ENCODE measurements at regions not wholly inside any gene's neighbourhood (a gene's known extent, or its start where the extent isn't known, plus 50 kb on each side); places are given as distances from the start of the nearest gene placed in this dataset.

DNA sequence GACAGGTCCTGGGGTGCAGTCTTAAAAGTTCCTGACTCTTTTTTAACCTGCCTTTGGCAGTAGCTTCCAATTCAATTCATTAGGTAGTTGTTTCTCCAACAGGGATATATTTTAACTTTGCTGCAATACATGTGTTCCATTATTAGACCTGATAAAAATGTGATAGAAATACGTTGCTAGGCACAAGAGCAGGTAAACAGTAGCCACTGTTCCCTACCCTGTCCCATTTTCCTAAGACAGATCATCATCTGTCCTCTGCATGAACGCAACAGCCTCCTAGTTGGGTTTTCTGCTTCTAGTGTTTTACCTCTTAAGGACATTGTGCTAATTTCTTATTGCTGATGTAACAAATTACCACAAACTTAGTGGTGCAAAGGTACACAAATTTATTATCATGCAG lies 156.8 kb downstream of the SNAPC1 start:
- no peak overlapping the region for H3K27ac ChIP-seq
- TF ChIP-seq, protein P1, sequence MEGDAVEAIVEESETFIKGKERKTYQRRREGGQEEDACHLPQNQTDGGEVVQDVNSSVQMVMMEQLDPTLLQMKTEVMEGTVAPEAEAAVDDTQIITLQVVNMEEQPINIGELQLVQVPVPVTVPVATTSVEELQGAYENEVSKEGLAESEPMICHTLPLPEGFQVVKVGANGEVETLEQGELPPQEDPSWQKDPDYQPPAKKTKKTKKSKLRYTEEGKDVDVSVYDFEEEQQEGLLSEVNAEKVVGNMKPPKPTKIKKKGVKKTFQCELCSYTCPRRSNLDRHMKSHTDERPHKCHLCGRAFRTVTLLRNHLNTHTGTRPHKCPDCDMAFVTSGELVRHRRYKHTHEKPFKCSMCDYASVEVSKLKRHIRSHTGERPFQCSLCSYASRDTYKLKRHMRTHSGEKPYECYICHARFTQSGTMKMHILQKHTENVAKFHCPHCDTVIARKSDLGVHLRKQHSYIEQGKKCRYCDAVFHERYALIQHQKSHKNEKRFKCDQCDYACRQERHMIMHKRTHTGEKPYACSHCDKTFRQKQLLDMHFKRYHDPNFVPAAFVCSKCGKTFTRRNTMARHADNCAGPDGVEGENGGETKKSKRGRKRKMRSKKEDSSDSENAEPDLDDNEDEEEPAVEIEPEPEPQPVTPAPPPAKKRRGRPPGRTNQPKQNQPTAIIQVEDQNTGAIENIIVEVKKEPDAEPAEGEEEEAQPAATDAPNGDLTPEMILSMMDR (IDR thresholded peaks at IDR 0.05) = no peak
- TF ChIP-seq ZFX (IDR thresholded peaks at IDR 0.05; ENCODE audit: borderline replicate concordance) = no peak

GRCh38 chr14:61923348-61923747 lies 161.1 kb downstream of the SNAPC1 start:
- TF ChIP-seq, protein P1 (IDR thresholded peaks at IDR 0.05) = no peak
- no peak for TF ChIP-seq ZFX (IDR thresholded peaks at IDR 0.05; ENCODE audit: borderline replicate concordance)
- H3K27ac ChIP-seq = no peak overlapping the region

GRCh38 chr14:61925043-61925442 lies 162.8 kb downstream of the SNAPC1 start:
- TF ChIP-seq ZFX (IDR thresholded peaks at IDR 0.05; ENCODE audit: borderline replicate concordance) = no peak
- TF ChIP-seq, protein P1 (IDR thresholded peaks at IDR 0.05) = 0 out of 2 replicates have a peak, but pooled peaks have one; percentile 10
- no peak overlapping the region for H3K27ac ChIP-seq

DNA sequence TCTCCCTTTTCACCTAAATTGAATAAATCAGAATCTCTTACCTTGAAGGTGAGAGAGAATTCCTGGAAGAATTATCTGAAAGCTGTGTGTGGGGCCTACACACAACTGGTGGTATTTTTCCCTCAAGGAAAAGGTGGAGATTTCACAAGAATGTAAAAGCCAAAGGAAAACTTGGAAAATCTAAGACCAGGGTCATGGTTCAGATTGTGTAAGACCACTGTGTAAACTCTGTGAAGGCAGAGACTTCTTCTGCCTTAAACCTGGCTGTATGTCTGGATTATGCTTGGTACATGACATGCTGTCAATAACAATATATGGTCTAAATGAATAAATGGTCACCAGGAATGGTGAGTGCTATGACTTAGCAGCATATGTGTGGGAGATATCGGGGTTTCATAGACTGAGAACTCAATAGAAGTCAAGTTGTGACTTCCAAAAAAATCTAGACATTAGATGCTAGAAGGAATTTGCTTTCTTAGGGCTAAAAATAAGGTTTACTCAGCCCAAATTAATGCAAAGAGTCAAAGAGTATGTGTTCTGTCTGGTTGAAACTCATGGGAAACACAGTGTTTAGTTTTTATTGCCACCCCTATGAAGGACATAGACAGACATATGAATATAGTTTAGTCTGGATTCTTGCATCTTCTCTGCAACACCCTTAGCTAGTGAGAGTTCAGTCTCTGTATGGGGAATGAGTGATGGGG lies 163.7 kb downstream of the SNAPC1 start:
- TF ChIP-seq ZFX (IDR thresholded peaks at IDR 0.05; ENCODE audit: borderline replicate concordance) = no peak
- TF ChIP-seq, protein P1 (IDR thresholded peaks at IDR 0.05) = no peak
- no peak overlapping the region for H3K27ac ChIP-seq

DNA sequence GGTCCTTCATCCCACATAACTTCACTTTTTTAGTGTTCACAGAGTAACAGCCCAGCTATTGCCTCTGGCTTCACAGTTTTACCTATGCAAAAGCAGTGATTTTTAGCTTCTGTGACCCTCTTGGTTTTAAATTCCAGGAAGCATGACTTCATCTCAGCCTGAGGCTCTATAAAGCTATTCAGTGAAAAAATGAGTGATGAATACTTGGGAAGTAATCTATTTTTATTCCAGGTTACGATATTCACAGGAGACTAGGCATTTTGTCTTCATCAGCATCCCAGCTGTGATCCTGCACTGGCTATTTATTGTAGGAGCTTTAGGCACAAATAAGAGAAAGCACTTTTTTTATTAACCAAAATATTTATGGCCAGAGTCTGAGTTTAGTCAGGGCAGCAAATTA lies 164.8 kb downstream of the SNAPC1 start:
- H3K27ac ChIP-seq = no peak overlapping the region
- TF ChIP-seq ZFX (IDR thresholded peaks at IDR 0.05; ENCODE audit: borderline replicate concordance) = no peak
- TF ChIP-seq, protein P1 (IDR thresholded peaks at IDR 0.05) = no peak

DNA sequence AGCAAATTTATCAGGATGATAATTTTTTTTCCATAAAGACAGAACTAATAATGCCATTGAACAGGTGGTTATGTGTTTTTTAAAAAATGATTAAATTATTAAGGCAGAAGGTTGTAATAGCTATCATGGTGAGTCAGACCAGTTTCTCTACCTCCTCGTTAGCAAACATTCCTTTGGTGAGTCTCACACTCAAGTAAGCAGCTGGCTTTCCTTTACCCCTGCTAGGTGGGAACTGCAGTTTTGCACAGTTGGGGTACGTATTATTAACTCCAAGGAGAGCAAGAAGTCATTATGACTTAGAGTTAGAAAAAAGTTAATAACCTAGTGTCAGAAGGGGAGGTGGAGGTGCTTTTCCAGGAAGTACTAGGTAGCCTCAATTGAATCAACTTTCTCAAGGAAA lies 165.3 kb downstream of the SNAPC1 start:
- no peak for TF ChIP-seq ZFX (IDR thresholded peaks at IDR 0.05; ENCODE audit: borderline replicate concordance)
- TF ChIP-seq, protein P1 (IDR thresholded peaks at IDR 0.05) = no peak
- H3K27ac ChIP-seq = no peak overlapping the region

DNA sequence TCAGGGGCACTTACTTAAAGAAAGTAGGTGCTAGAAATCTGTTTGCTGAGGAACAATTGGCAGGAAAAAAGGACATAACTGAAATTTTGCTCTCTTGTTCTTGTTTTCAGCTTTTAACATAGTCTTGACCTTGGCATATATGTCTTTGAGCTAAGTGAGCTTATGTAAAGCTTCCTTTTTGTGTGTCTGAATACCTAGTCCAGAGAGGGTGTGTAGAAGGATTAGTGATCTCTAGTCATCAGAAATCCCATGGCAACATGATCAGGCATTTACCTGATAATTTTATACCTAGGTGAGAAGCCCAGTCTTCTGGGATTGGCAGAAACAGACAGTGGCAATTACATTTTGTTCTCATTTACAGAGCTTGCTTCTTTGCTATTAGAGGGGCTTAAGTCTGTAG lies 166.1 kb downstream of the SNAPC1 start:
- TF ChIP-seq ZFX (IDR thresholded peaks at IDR 0.05; ENCODE audit: borderline replicate concordance) = no peak
- TF ChIP-seq, protein P1 (IDR thresholded peaks at IDR 0.05) = no peak
- no peak overlapping the region for H3K27ac ChIP-seq

All from 22Rv1 (cell line).